GM12865 (cell line): ENCODE measurements at regions not wholly inside any gene's neighbourhood (a gene's known extent, or its start where the extent isn't known, plus 50 kb on each side); places are given as distances from the start of the nearest gene placed in this dataset.

Experiments used
- DNase-seq: peaks from one replicate; pipeline ENCODE4 v3.0.0; 2010; ENCODE audit warnings: low read depth
- H3K4me3 ChIP-seq: 2 replicates; pipeline ENCODE4 v1.5.1; 2011; ENCODE audit warnings: mild to moderate bottlenecking, low read depth, low read length, control low read depth
- CTCF ChIP-seq: IDR thresholded peaks from 2 replicates; pipeline ENCODE4 v1.5.1; 2011; ENCODE audit warnings: low read length, control low read depth, low read depth, inconsistent platforms; ENCODE audit not compliant: insufficient read depth; ENCODE audit errors: missing control alignments

DNA sequence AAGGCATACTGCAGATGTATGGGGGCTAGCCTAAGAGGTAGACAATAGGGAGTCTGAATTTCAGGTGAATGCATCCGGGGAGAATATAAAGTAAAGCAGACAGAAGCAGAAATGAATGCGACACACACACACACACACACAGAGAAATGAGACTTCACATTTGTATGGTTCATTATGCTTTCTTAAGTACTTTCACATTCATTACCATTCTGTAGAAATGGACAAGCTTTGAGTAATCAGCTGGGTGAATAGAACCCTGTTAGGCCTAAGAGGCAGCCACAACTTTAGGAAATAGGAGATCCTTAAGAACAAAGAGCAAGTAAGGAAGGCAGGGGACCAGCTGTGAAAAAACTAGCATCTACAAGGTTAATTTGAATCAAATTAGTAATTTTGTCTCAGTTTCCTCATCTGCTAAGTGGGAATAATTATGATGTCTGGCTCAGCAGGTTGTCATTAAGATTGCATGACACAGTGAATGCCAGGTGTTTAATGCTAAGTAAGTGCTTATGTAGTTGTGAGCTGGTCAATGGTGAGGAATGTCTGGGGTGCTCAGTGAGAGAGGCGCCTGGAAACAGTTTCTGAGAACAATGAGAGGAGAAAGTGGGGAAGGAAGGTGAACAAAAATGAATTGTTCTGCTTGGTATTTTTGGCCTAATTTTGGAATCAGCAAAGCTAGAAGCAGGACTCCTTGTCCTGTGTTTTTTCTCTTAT, 265.8 kb upstream of the CLINT1 start:
- TF ChIP-seq CTCF, result no peak
- no peak overlapping the region for H3K4me3 ChIP-seq
- DNase-seq, result no peak

- TF ChIP-seq CTCF, result no peak
- H3K4me3 ChIP-seq, result no peak overlapping the region
- no peak for DNase-seq
Observed at GRCh38 chr5:158123595-158123994, 264.6 kb upstream of the CLINT1 start.

GRCh38 chr5:158121678-158122077, 262.7 kb upstream of the CLINT1 start:
- DNase-seq, result no peak
- no peak for TF ChIP-seq CTCF
- no peak overlapping the region for H3K4me3 ChIP-seq

- DNase-seq, result no peak
- TF ChIP-seq CTCF, result no peak
- no peak overlapping the region for H3K4me3 ChIP-seq
Observed at GRCh38 chr5:158120760-158121159, 261.8 kb upstream of the CLINT1 start.

DNA sequence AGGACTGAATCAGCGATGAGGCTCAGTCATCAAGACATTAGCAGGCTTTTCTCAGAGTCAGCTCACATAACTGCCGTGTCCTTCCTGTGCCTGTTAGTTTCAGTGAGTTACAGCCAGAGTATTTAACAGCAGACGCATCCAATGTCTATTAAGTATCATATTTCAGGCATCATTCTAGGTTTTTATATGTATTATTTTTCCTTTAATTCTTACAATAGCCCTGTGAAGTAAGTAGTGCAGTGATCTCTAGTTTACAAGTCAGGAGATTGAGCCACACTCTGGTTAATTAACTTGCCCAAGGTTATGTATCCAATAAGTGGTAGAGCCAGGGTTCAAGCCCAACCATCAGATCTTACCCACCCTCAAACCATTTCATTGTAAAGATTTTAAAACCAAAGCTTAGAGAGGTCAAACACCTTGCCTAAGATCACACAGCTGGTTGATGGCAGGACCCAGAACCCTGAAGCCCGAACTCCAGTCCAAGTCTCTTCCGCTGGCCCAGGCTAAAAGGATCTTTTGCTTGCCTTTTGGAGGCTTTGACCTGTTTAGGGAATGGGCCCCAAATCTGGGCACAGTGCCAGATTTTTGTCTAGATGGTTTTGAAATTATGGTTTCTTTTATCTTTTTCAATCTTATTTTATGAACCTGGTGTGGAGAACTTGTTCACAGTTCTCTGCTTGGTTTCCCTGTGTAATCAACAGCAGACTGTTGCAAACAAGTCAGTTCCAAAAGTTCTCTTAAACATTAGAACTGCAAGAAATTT, 261.2 kb upstream of the CLINT1 start:
- no peak for TF ChIP-seq CTCF
- DNase-seq, result no peak
- no peak overlapping the region for H3K4me3 ChIP-seq

GRCh38 chr5:158117467-158118160, 258.7 kb upstream of the CLINT1 start:
- DNase-seq, result no peak
- TF ChIP-seq CTCF, result no peak
- H3K4me3 ChIP-seq, result no peak overlapping the region
